ENCODE measurements at regions not wholly inside any gene's neighbourhood (a gene's known extent, or its start where the extent isn't known, plus 50 kb on each side); places are given as distances from the start of the nearest gene placed in this dataset.

DNA sequence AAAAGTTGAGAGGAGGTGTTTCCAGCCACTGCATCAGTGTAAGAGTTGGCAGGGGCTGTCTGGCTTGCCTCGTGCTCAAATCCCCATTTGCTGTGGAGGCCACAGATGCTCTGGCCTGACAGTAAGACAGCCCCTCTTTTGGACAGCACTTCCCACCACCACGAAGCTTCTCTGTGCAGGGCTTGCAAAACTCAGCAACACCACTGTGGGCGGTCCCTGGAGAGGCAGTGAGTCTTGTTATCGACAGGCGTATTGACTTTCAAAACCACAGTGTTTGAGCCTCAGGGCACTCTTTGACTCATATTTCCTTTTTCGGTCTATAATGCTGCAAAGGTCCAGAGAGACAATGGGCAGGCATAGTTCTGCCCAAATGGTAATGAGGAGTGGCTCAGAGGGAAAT lies 539.5 kb downstream of the EBF1 start:
- TF ChIP-seq, protein P1, sequence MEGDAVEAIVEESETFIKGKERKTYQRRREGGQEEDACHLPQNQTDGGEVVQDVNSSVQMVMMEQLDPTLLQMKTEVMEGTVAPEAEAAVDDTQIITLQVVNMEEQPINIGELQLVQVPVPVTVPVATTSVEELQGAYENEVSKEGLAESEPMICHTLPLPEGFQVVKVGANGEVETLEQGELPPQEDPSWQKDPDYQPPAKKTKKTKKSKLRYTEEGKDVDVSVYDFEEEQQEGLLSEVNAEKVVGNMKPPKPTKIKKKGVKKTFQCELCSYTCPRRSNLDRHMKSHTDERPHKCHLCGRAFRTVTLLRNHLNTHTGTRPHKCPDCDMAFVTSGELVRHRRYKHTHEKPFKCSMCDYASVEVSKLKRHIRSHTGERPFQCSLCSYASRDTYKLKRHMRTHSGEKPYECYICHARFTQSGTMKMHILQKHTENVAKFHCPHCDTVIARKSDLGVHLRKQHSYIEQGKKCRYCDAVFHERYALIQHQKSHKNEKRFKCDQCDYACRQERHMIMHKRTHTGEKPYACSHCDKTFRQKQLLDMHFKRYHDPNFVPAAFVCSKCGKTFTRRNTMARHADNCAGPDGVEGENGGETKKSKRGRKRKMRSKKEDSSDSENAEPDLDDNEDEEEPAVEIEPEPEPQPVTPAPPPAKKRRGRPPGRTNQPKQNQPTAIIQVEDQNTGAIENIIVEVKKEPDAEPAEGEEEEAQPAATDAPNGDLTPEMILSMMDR (IDR thresholded peaks at IDR 0.05; ENCODE audit: borderline replicate concordance, extremely low read depth, low read length, poor library complexity, severe bottlenecking) = no peak
- no peak for TF ChIP-seq EZH2 (IDR thresholded peaks at IDR 0.05; ENCODE audit: borderline replicate concordance, low read depth, low read length, severe bottlenecking)
